IMR-90 (cell line): ENCODE measurements at regions not wholly inside any gene's neighbourhood (a gene's known extent, or its start where the extent isn't known, plus 50 kb on each side); places are given as distances from the start of the nearest gene placed in this dataset.
A peak's percentile ranks its signal among the peaks of the same experiment; 100 is the strongest.

Source experiments
- ATAC-seq: fragments of 200-7000 bp; cut with Tn5 transposase; 2 replicates; pipeline ENCODE4 v1.9.1; 2020; ENCODE audit warnings: low read depth, mild to moderate bottlenecking, moderate library complexity
- BruUV-seq: library from RNA; stranded (reverse); fragments of 400-500 nt; replicated peaks from 2 replicates; lab custom pipeline; 2021; lab: Mats Ljungman, UMichigan
- CTCF ChIA-PET: fragments of 300-600 bp; formaldehyde crosslinking; extraction: SDS; loops from one replicate; lab custom pipeline; 2021; ENCODE audit warnings: antibody characterized with exemption; lab: Yijun Ruan, JAX
- POLR2A ChIA-PET: fragments of 300-600 bp; sonication (Branson Sonifier 250); formaldehyde crosslinking; loops from one replicate; lab custom pipeline; 2022; ENCODE audit warnings: antibody characterized with exemption; ENCODE audit not compliant: unreplicated experiment; lab: Charles Lee
- DNase-seq: peaks from one replicate; pipeline ENCODE4 v3.0.0; 2013
- H2AFZ ChIP-seq: replicated peaks from 2 replicates; pipeline ENCODE3; 2013; ENCODE audit warnings: low read length, mild to moderate bottlenecking; ENCODE audit not compliant: poor library complexity
- H2AK5ac ChIP-seq: 2 replicates; pipeline ENCODE4 v1.6.1; 2013; ENCODE audit warnings: low read depth, low read length, inconsistent platforms
- H2AK9ac ChIP-seq: replicated peaks from 2 replicates; pipeline ENCODE3; 2013; ENCODE audit warnings: mild to moderate bottlenecking, low read depth, low read length, moderate library complexity; ENCODE audit not compliant: poor library complexity
- H2BK120ac ChIP-seq: 2 replicates; pipeline ENCODE4 v1.6.1; 2013; ENCODE audit warnings: low read depth, low read length, inconsistent platforms
- H2BK15ac ChIP-seq: 3 replicates; pipeline ENCODE4 v1.6.1; 2013; ENCODE audit warnings: low read depth, low read length, inconsistent platforms
- H2BK20ac ChIP-seq: 2 replicates; pipeline ENCODE4 v1.6.1; 2013; ENCODE audit warnings: low read depth, mild to moderate bottlenecking, inconsistent platforms, low read length, moderate library complexity
- H2BK5ac ChIP-seq: 2 replicates; pipeline ENCODE4 v1.6.1; 2013; ENCODE audit warnings: mild to moderate bottlenecking, low read depth, low read length, inconsistent platforms; ENCODE audit not compliant: poor library complexity, severe bottlenecking
- H3K14ac ChIP-seq: replicated peaks from 2 replicates; pipeline ENCODE4 v1.6.1; 2013; ENCODE audit warnings: low read depth, low read length, inconsistent platforms
- H3K18ac ChIP-seq: 2 replicates; pipeline ENCODE4 v1.6.1; 2013; ENCODE audit warnings: low read depth, low read length, control low read depth
- H3K23ac ChIP-seq: 2 replicates; pipeline ENCODE4 v1.6.1; 2013; ENCODE audit warnings: low read depth, low read length, inconsistent platforms
- H3K27ac ChIP-seq: 2 replicates; pipeline ENCODE4 v1.5.1; 2013; ENCODE audit warnings: mild to moderate bottlenecking, control low read depth, low read length; ENCODE audit not compliant: insufficient read depth
- H3K27me3 ChIP-seq: 2 replicates; pipeline ENCODE4 v1.6.1; 2013; ENCODE audit warnings: low read length; ENCODE audit not compliant: control insufficient read depth, insufficient read depth
- H3K36me3 ChIP-seq: 2 replicates; pipeline ENCODE4 v1.6.1; 2013; ENCODE audit warnings: low read length, mixed read lengths; ENCODE audit not compliant: control insufficient read depth, insufficient read depth
- H3K4ac ChIP-seq: 2 replicates; pipeline ENCODE4 v1.6.1; 2013; ENCODE audit warnings: low read depth, low read length, inconsistent platforms
- H3K4me1 ChIP-seq: 2 replicates; pipeline ENCODE4 v1.6.1; 2013; ENCODE audit warnings: low read length, mixed read lengths; ENCODE audit not compliant: control insufficient read depth, insufficient read depth
- H3K4me2 ChIP-seq: 2 replicates; pipeline ENCODE4 v1.6.1; 2013; ENCODE audit warnings: low read depth, mild to moderate bottlenecking, control low read depth, low read length, moderate library complexity
- H3K4me3 ChIP-seq: 2 replicates; pipeline ENCODE4 v1.5.1; 2013; ENCODE audit warnings: low read depth, mild to moderate bottlenecking, control low read depth, low read length, moderate library complexity; ENCODE audit not compliant: insufficient read depth
- H3K56ac ChIP-seq: 2 replicates; pipeline ENCODE4 v1.6.1; 2013; ENCODE audit warnings: low read length, inconsistent platforms; ENCODE audit not compliant: insufficient read depth; ENCODE audit errors: extremely low read depth
- H3K79me1 ChIP-seq, 2 experiments: 2 replicates each; pipeline ENCODE4 v1.6.1; 2013; ENCODE audit warnings: low read length in 2 of 2, inconsistent platforms in 1 of 2, low read depth in 1 of 2
- H3K9ac ChIP-seq: 2 replicates; pipeline ENCODE4 v1.6.1; 2013; ENCODE audit warnings: low read depth, low read length, control low read depth
- H3K9me1 ChIP-seq: 2 replicates; pipeline ENCODE4 v1.6.1; 2013; ENCODE audit warnings: low read length, inconsistent platforms; ENCODE audit not compliant: insufficient read depth
- H3K9me3 ChIP-seq: 2 replicates; pipeline ENCODE4 v1.6.1; 2013; ENCODE audit warnings: low read length; ENCODE audit not compliant: control insufficient read depth, insufficient read depth
- H4K20me1 ChIP-seq: 2 replicates; pipeline ENCODE4 v1.6.1; 2013; ENCODE audit warnings: low read length, inconsistent platforms; ENCODE audit not compliant: insufficient read depth
- H4K5ac ChIP-seq: 2 replicates; pipeline ENCODE4 v1.6.1; 2013; ENCODE audit warnings: mild to moderate bottlenecking, low read depth, low read length, control low read depth
- H4K8ac ChIP-seq, 2 experiments: 2 replicates each; pipeline ENCODE4 v1.6.1; 2013; ENCODE audit warnings: low read depth in 2 of 2, low read length in 2 of 2, control low read depth in 1 of 2, inconsistent platforms in 1 of 2
- H4K91ac ChIP-seq: 2 replicates; pipeline ENCODE4 v1.6.1; 2013; ENCODE audit warnings: low read depth, low read length, inconsistent platforms; ENCODE audit not compliant: insufficient read depth
- BHLHE40 ChIP-seq: fragments of 150-350 bp; IDR thresholded peaks from 2 replicates; pipeline ENCODE4 v1.6.1; 2016; ENCODE audit warnings: mild to moderate bottlenecking, low read depth, low read length
- CTCF ChIP-seq: conservative IDR thresholded peaks from 2 replicates; pipeline ENCODE4 v1.5.1; 2012; ENCODE audit warnings: mild to moderate bottlenecking, low read depth, low read length, improper control_type of control experiment
- ELK1 ChIP-seq: fragments of 150-350 bp; IDR thresholded peaks from 2 replicates; pipeline ENCODE4 v1.6.1; 2016; ENCODE audit warnings: low read depth, mild to moderate bottlenecking, low read length, moderate library complexity, borderline replicate concordance
- FOS ChIP-seq: fragments of 150-350 bp; IDR thresholded peaks from 2 replicates; pipeline ENCODE4 v1.6.1; 2016; ENCODE audit warnings: low read depth, low read length
- MAZ ChIP-seq: IDR thresholded peaks from 2 replicates; pipeline ENCODE4 v1.6.1; 2012; ENCODE audit warnings: low read depth, mild to moderate bottlenecking, low read length, improper control_type of control experiment, moderate library complexity, borderline replicate concordance
- NFE2L2 ChIP-seq: fragments of 150-350 bp; IDR thresholded peaks from 2 replicates; pipeline ENCODE4 v1.6.1; 2016; ENCODE audit warnings: low read depth, mild to moderate bottlenecking, low read length
- RAD21 ChIP-seq: IDR thresholded peaks from 2 replicates; pipeline ENCODE4 v1.6.1; 2012; ENCODE audit warnings: low read length, improper control_type of control experiment
- SMC3 ChIP-seq: fragments of 150-350 bp; IDR thresholded peaks from 2 replicates; pipeline ENCODE4 v1.6.1; 2016; ENCODE audit warnings: low read depth, mild to moderate bottlenecking, antibody characterized with exemption, low read length, moderate library complexity
- USF2 ChIP-seq: fragments of 150-350 bp; IDR thresholded peaks from 2 replicates; pipeline ENCODE4 v1.6.1; 2017; ENCODE audit warnings: mild to moderate bottlenecking, antibody characterized with exemption, low read length, low read depth
- WGBS, 2 experiments: methylation state at CpG; one replicate each; pipeline versions ENCODE4 v1.1.5 to v1.1.7; 2013; ENCODE audit warnings: missing lambda C conversion rate in 2 of 2; ENCODE audit not compliant: insufficient read length in 1 of 2; ENCODE audit errors: extremely low coverage in 2 of 2; 5-methylcytosine and 5-hydroxymethylcytosine counted together
- dilution Hi-C: fragments of 300-500 bp; cut with HindIII; formaldehyde crosslinking; loops from one replicate; pipeline ENCODE4 v1.14.3; 2018; ENCODE audit warnings: low sequenced_read_pairs; ENCODE audit not compliant: unreplicated experiment
- in situ Hi-C: fragments of 300-500 bp; cut with MboI; formaldehyde crosslinking; loops from 3 replicates; pipeline ENCODE4 v1.14.3; 2019; ENCODE audit warnings: low sequenced_read_pairs, inconsistent platforms, mixed read lengths
- intact Hi-C: fragments of 100-400 bp; cut with micrococcal nuclease; formaldehyde crosslinking; loops from 2 replicates; pipeline ENCODE4 v1.10.0; 2022

- ChIA-PET CTCF (no interaction called here), POLR2A (no interaction called here)
- Histone ChIP-seq H3K27me3 (no peaks in the 10 kb centered on the region), H4K5ac (no peak overlapping the region), H3K4me1 (no peaks in the 10 kb centered on the region), H3K23ac (no peak overlapping the region), H3K14ac (0 out of 2 replicates have a peak overlapping the region, but pooled peaks have one; percentile 13), H2BK5ac (no peak overlapping the region), H3K36me3 (no peaks in the 10 kb centered on the region), H3K4ac (no peak overlapping the region), H3K9ac (no peak overlapping the region), H4K20me1 (no peaks in the 10 kb centered on the region), H3K4me2 (no peak overlapping the region), H2AFZ (no peak overlapping the region), H4K8ac (no peak overlapping the region), H3K9me3 (no peaks in the 10 kb centered on the region), H3K27ac (no peak overlapping the region), H4K91ac (no peak overlapping the region), H3K79me1 (no peaks in the 10 kb centered on the region), H2BK120ac (no peak overlapping the region), H2BK15ac (no peak overlapping the region), H2AK5ac (no peak overlapping the region), H3K18ac (no peak overlapping the region), H3K9me1 (no peaks in the 10 kb centered on the region; the same call in 1 of the 2 replicates), H2AK9ac (no peak overlapping the region), H3K4me3 (no peak overlapping the region), H2BK20ac (no peak overlapping the region), H3K56ac (no peak overlapping the region)
- TF ChIP-seq NFE2L2 (no peak), CTCF (no peak), FOS (no peak), RAD21 (no peak), MAZ (no peak), SMC3 (no peak), ELK1 (no peak), BHLHE40 (no peak), USF2 (no peak)
- ATAC-seq, result peak; percentile 53
- intact Hi-C loops, result no loop called here
- in situ Hi-C loops, result no loop called here
- 51% methylated on average over 2 of the region's 6 CpGs; no CpG with 5 or more reads in 1 of the 2 experiments for WGBS, 2 experiments
- DNase-seq, result peak; percentile 48
- dilution Hi-C loops, result no loop called here
- no TSS peak for BruUV-seq
Measured at GRCh38 chr13:24071423-24072075, 89.0 kb upstream of the SPATA13 start.
